Endodermal cell (in vitro differentiated cells): ENCODE measurements at regions not wholly inside any gene's neighbourhood (a gene's known extent, or its start where the extent isn't known, plus 50 kb on each side); places are given as distances from the start of the nearest gene placed in this dataset.

ENCODE experiments used
- DNase-seq: peaks from one replicate; pipeline ENCODE4 v3.0.0-alpha.2; 2017
- H3K27ac ChIP-seq: 2 replicates; pipeline ENCODE4 v1.5.1; 2013; ENCODE audit warnings: mild to moderate bottlenecking, low read depth, low read length, moderate library complexity
- H3K27me3 ChIP-seq: 2 replicates; pipeline ENCODE4 v1.6.1; 2013; ENCODE audit warnings: mild to moderate bottlenecking, low read length, moderate library complexity; ENCODE audit not compliant: insufficient read depth, control insufficient read depth, poor library complexity, severe bottlenecking
- H3K36me3 ChIP-seq: 2 replicates; pipeline ENCODE4 v1.7.0; 2013; ENCODE audit warnings: mild to moderate bottlenecking, low read length, moderate library complexity; ENCODE audit not compliant: control insufficient read depth, insufficient read depth
- H3K4me1 ChIP-seq: one replicate; pipeline ENCODE4 v1.7.0; 2013; ENCODE audit warnings: low read length; ENCODE audit not compliant: control insufficient read depth, insufficient read depth
- H3K4me3 ChIP-seq: 2 replicates; pipeline ENCODE4 v1.5.1; 2013; ENCODE audit warnings: mild to moderate bottlenecking, low read length, moderate library complexity
- H3K9ac ChIP-seq: 2 replicates; pipeline ENCODE4 v1.6.1; 2013; ENCODE audit warnings: mild to moderate bottlenecking, low read length, moderate library complexity; ENCODE audit not compliant: poor library complexity, severe bottlenecking; ENCODE audit errors: extremely low read depth
- H3K9me3 ChIP-seq: 2 replicates; pipeline ENCODE4 v1.6.1; 2013; ENCODE audit warnings: mild to moderate bottlenecking, low read length, moderate library complexity; ENCODE audit not compliant: control insufficient read depth
- H3K27ac Mint-ChIP-seq: 2 replicates; pipeline ENCODE4 v1.8.0; 2020; ENCODE audit warnings: mixed read lengths
- H3K27me3 Mint-ChIP-seq: 2 replicates; pipeline ENCODE4 v1.8.0; 2021; ENCODE audit warnings: mild to moderate bottlenecking, mixed read lengths; ENCODE audit not compliant: insufficient read depth
- H3K36me3 Mint-ChIP-seq: 2 replicates; pipeline ENCODE4 v1.8.0; 2020; ENCODE audit warnings: low read depth, mixed read lengths
- H3K4me1 Mint-ChIP-seq: 2 replicates; pipeline ENCODE4 v1.8.0; 2020; ENCODE audit warnings: mixed read lengths
- H3K4me3 Mint-ChIP-seq: 2 replicates; pipeline ENCODE4 v1.8.0; 2020; ENCODE audit warnings: mild to moderate bottlenecking, moderate library complexity, mixed read lengths
- H3K9me3 Mint-ChIP-seq: 2 replicates; pipeline ENCODE4 v1.8.0; 2020; ENCODE audit warnings: mild to moderate bottlenecking, mixed read lengths
- CTCF ChIP-seq: fragments of 200-600 bp; sonication (generic); conservative IDR thresholded peaks from 2 replicates; pipeline ENCODE4 v1.5.0; 2021; ENCODE audit warnings: antibody characterized with exemption, mild to moderate bottlenecking
- WGBS, 2 experiments: methylation state at CpG; one replicate each; pipeline versions ENCODE4 v1.1.5 to v1.1.7; 2013; ENCODE audit warnings: missing lambda C conversion rate in 2 of 2, mixed read lengths in 1 of 2; ENCODE audit not compliant: insufficient coverage in 1 of 2, insufficient read length in 1 of 2; 5-methylcytosine and 5-hydroxymethylcytosine counted together

DNA sequence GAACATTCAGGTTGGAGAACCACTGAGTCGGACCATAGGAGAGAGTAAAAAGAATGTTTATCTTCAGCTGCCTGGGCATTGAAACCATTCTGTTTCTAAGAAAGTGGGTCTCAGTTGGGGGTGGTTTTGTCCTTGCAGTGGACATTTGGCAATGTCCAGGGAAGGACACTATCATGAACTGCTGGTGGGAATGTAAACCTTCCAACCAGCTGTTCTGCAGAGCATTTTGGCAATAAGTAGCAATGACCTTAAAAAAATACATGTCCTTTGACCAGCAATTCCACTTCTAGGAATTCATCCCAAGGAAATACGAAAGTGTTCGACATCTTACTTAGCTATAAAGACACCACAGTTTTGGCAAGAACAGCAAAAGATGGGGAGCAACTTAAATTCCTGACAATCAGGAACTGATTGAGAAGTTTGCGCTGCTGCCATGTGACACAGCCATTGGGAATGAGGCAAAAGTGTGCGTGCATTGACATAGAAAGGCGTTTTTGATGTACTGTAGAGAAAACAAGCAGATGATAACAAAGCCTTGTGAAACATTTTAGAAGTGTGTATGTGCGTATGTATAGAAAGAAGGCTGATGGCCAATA lies 82.9 kb upstream of the MAP1LC3B2 start:
- no peak for DNase-seq
- Mint-ChIP-seq H3K9me3 (peaks cover 51% of the 10 kb centered on the region), H3K4me3 (no peak overlapping the region), H3K36me3 (peaks cover 2% of the 10 kb centered on the region), H3K27me3 (peaks cover 5% of the 10 kb centered on the region), H3K4me1 (no peaks in the 10 kb centered on the region), H3K27ac (no peak overlapping the region)
- H3K27ac ChIP-seq: no peak overlapping the region
- H3K9me3 ChIP-seq: peaks cover 21% of the 10 kb centered on the region
- no peak overlapping the region for H3K9ac ChIP-seq
- H3K4me1 ChIP-seq: no peaks in the 10 kb centered on the region
- no peaks in the 10 kb centered on the region for H3K27me3 ChIP-seq
- no peaks in the 10 kb centered on the region for H3K36me3 ChIP-seq
- no peak overlapping the region for H3K4me3 ChIP-seq
- no peak for TF ChIP-seq CTCF
- 92 to 97% methylated on average over 7 of the region's 7 CpGs for WGBS, 2 experiments

DNA sequence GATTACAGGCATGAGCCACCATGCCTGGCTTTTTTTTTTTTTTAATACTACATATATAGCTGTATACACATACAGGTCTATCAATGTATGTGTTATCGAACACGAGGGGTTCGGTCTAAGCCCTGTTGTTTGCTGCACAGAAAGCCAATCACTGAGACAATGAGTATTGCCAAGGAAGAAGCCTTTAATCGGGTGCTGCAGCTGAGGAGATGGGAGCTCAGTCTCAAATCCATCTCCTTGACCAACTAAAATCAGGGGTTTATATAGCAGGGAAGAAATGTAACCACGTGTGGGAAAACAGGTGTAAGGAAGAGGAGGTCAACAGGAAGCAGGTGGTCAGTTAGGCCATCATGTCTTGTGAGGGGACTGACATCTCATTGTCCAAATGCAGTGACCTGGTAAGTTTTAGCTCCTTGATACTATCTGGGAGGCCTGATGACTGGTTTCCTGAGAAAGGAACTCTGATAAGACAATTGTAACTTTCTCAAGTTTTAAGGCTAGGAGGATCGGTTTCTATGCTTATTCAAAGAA lies 80.9 kb upstream of the MAP1LC3B2 start:
- no peak overlapping the region for H3K27ac Mint-ChIP-seq
- H3K4me3 ChIP-seq: no peak overlapping the region
- no peaks in the 10 kb centered on the region for H3K4me1 ChIP-seq
- peaks cover 21% of the 10 kb centered on the region for H3K9me3 ChIP-seq
- no peak for DNase-seq
- WGBS, 2 experiments: 75 to 77% methylated on average over 4 to 5 of the region's 6 CpGs
- H3K27me3 Mint-ChIP-seq: peaks cover 7% of the 10 kb centered on the region
- no peaks in the 10 kb centered on the region for H3K4me1 Mint-ChIP-seq
- no peak overlapping the region for H3K4me3 Mint-ChIP-seq
- no peak overlapping the region for H3K27ac ChIP-seq
- no peak for TF ChIP-seq CTCF
- H3K27me3 ChIP-seq: no peaks in the 10 kb centered on the region
- peaks cover 2% of the 10 kb centered on the region for H3K36me3 Mint-ChIP-seq
- no peaks in the 10 kb centered on the region for H3K36me3 ChIP-seq
- H3K9ac ChIP-seq: no peak overlapping the region
- peaks cover 44% of the 10 kb centered on the region for H3K9me3 Mint-ChIP-seq

GRCh38 chr12:116480210-116480810 lies 78.9 kb upstream of the MAP1LC3B2 start:
- TF ChIP-seq CTCF: no peak
- Mint-ChIP-seq H3K4me1 (no peaks in the 10 kb centered on the region), H3K4me3 (no peak overlapping the region), H3K36me3 (peaks cover 2% of the 10 kb centered on the region), H3K27ac (no peak overlapping the region), H3K9me3 (peaks cover 34% of the 10 kb centered on the region), H3K27me3 (peaks cover 7% of the 10 kb centered on the region)
- Histone ChIP-seq H3K4me1 (no peaks in the 10 kb centered on the region), H3K27ac (no peak overlapping the region), H3K27me3 (no peaks in the 10 kb centered on the region), H3K9ac (no peak overlapping the region), H3K9me3 (peaks cover 18% of the 10 kb centered on the region), H3K36me3 (no peaks in the 10 kb centered on the region), H3K4me3 (no peak overlapping the region)
- DNase-seq: no peak
- WGBS, 2 experiments: 95 to 100% methylated on average over 1 to 3 of the region's 3 CpGs
